Stimulated activated CD8-positive, alpha-beta memory T cell treated with anti-CD3 and anti-CD28 coated beads, Interleukin-2, amount 100 ng/mL, for 48 hours (primary cell): ENCODE measurements at regions not wholly inside any gene's neighbourhood (a gene's known extent, or its start where the extent isn't known, plus 50 kb on each side); places are given as distances from the start of the nearest gene placed in this dataset.
A peak's percentile ranks its signal among the peaks of the same experiment; 100 is the strongest.
"Not testable (repeated sequence)": the region's sequence is repeated elsewhere in the genome, so short reads cannot be mapped to it uniquely, and the experiment has no call there.

Experiments
- DNase-seq, 2 donors: peaks; one replicate each; pipeline ENCODE4 v3.0.0-alpha.2; 2020; ENCODE audit warnings: low read depth in 2 of 2

- DNase-seq, result no peak
These were observed 76.5 kb upstream of the DTNBP1 start for GRCh38 chr6:15739353-15739752.

GRCh38 chr6:15738195-15738594 is 75.4 kb upstream of the DTNBP1 start:
- not testable (repeated sequence) for DNase-seq

DNA sequence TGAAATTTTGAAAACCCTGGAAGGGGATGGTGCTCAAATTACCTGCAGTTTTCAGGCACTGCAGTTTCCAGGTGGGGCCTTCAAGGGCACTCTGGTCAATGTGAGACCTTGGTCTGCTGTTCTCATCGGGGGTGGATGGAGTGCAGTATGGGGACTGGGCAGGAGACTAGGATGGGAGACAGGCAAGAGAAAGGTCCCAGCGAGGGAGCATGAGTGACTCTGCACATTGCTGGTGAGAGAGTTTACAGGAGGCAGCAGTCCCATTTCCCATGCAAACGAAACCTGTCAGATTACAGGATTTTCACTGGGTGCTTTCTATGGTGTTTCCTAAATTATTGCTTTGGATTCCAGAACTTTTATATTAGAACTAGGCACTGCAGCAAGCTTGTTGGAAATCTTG is 73.5 kb upstream of the DTNBP1 start:
- no peak for DNase-seq

DNA sequence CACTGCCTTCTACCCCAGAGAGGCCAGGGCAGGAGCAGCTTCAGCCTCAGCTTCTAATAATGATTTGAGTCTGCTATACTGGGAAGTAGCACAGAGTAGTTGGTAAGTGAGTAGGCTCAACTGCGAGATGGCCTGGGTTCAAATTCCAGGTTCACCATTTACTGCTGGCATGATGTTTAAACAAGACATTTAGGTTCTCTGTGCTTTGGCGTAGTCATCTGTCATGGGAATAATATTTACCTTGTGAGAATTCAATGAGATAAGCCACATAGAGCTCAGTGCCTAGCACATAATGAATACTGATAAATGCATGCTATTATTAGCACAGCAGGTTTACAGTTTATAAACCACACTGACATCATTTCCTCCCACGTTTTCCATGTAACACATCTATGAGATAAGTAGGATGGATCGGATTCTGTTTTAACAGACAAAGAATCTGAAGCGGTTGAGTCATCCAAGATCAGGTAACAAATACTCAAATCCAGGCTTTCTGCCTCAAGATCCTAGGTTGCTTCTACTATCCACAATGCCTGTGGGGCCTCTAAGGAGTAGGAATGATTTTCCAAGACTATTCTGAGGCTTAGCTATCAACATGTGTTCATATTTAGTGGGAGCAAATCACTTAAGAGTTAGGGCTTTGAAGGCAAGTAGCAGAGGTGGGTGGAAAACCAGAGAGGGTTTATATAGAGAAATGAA is 72.9 kb upstream of the DTNBP1 start:
- DNase-seq, result no peak

DNA sequence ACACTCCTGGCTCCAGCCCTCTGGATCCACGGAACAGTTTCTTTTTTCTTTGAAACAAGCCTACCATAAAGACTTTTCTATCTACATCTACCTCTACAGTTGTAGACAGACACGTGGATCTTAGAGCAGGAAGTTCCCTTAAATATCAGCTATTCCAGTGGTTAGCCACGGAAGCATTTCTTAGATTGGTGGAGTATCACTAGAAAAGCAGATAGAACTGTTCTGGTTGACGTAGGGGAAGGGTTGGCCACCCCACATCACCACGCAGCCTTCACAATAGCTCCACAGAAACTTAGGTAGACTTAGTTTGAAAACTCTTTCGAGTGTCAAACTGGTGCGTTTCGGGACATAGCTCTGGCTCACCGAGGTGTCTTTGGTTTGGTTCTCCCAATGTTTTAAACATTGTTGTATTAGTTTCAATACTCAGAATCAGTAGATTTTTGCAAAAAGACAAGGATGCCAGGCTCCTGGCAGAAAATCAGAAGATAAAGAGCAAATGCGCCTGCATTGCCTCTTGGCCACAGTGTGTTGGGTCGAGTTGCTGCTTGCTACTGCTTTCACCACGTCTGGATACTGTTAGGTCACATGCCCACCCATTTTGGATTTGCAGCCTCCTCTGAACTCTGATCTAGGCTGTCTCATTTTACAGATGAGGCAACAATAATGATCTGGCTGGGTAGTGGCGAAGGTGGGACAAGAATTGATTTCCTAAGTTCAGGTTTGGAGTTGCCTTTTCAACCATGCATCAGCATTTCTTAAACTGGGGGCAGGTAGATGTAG is 71.5 kb upstream of the DTNBP1 start:
- no peak for DNase-seq

DNA sequence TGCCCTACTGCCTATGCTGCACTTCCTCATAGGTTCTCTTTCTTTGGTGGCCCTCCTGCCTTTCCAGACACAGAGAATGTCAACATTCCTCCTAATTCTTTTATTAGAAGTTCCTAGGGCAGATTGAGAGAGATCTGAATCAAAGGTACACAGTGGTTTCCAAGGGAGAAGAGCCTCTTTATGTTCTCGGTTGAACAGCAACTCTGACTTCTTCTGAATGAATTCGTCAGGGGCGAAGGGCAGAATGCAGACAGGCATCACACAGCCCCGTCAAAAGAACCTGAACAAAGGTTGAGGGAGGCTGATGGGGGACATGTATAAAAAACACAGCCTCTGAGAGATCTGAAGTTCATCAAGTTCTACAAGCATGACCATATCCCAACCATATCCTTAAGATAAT is 68.1 kb upstream of the DTNBP1 start:
- DNase-seq, result no peak

DNA sequence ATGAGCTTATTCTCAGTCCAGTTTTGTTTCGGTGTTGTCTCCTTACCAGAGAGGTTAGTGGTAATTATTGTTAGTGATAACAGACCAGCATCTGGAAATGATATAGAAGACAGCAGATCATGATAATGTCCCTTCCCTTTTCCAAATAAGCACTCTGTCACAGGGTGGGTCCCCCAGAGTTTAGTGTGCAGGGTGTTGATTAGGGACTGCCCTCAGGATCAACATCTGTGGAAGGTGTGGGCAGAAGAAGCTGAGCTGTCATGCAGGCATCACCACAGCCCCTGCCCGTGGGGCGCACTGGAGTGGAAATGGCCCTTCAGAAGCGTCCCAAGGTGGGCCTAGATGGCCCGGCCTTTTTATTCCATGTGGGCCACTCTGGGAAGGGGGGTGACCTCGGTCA is 67.6 kb upstream of the DTNBP1 start:
- DNase-seq, result no peak

- DNase-seq, result no peak
These were observed 59.9 kb upstream of the DTNBP1 start for GRCh38 chr6:15722731-15723130.

GRCh38 chr6:15716889-15717288 is 54.1 kb upstream of the DTNBP1 start:
- no peak for DNase-seq

DNA sequence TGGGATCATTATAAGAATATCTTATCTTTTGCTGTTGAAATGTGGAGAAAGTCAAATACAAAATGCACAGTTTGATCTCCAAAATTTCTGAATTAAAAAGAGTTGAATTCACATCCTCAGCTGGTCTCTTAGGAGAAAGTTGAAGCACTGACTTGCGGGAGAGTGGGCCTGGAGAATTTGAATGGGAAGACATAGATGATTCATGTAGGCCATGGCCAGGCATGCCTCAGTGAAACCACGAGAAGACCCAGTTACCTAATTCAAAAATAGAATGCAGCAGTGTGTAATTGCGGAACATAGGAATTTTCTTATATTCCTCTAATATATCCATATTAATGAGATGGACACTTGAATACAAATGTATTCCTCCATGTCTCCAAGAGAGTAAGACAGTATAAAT is 53.0 kb upstream of the DTNBP1 start:
- no peak for DNase-seq

GRCh38 chr6:15715060-15715459 is 52.2 kb upstream of the DTNBP1 start:
- peak in 1 of 2 donors; percentile 15 for DNase-seq

DNA sequence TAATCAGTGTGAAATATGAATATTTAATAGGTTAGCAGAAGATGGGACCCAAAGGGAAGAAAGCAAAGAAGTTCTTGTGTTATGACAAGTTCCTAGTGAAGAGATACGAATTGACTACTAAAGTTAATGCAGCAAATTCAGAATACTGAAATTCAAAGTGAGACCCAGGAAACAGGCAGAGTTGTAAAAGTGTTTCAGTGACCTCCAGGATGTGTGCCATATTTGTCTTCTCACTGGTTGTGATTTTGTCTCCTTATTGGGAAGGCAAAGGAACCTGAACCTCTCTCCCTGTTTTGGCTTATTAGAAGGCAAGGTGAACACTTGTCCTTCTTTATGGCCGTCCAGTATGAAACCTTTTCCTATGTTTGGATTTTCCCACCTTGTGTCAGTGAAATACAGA is 51.8 kb upstream of the DTNBP1 start:
- DNase-seq, result no peak

DNA sequence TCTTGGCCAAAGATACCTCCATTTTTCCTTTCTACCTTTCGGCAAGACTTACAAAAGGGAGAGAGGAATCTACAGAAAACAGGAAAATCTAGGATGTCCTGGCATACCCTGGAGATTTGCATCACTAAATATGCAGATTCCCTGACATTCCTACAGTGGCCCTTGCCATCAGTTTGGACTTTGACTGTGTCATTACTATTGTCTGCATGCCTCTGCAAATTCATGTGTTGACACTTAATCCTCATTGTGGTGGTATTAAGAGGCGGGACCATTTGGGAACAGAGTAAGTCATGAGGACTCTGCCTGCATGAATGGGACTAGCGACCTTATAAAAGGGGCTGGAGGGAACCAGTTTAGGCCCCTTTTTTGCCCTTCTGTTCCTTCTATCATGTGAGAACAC is 50.5 kb upstream of the DTNBP1 start:
- no peak for DNase-seq

DNA sequence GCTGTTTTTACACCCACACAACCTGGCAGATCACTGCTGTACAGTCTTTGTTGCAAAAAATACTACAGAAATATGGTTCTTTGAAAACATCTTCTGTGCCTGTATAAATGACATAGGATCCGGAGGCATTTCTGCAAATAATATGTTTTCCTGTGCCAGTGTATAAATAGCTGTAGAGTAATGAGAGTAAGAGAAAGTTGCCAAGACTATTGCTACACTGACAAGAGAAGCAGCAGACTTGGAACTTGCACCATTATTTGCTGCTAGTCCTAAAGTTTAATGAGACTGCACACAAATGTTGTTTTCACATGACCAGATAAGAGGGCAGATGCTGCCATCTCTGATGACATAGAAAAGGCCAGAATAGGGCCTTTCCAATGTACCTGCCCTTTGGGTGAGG is 50.0 kb upstream of the DTNBP1 start:
- DNase-seq, result no peak
